ENCODE measurements at regions not wholly inside any gene's neighbourhood (a gene's known extent, or its start where the extent isn't known, plus 50 kb on each side); places are given as distances from the start of the nearest gene placed in this dataset.

GRCh38 chr9:126230692-126231091, 95.9 kb upstream of the MVB12B start:
- Histone ChIP-seq H3K4me3 (ENCODE audit: extremely low read depth in 1 of 4, insufficient read depth in 2 of 4, low read depth in 3 of 4, low read length in 4 of 4) (no peak overlapping the region), H4K5ac (ENCODE audit: insufficient read length, low read depth, low read length) (no peak overlapping the region), H3K79me1 (ENCODE audit: low read depth, low read length) (no peaks in the 10 kb centered on the region), H3K23me2 (ENCODE audit: low read depth, low read length) (no peaks in the 10 kb centered on the region), H2BK12ac (ENCODE audit: low read depth, low read length) (no peak overlapping the region), H3K18ac (ENCODE audit: extremely low read depth, low read length) (no peak overlapping the region), H4K20me1 (replicated peaks in 1 of 2; ENCODE audit: control insufficient read depth in 1 of 2, insufficient read depth in 2 of 2, low read length in 2 of 2) (no peaks in the 10 kb centered on the region), H2BK120ac (replicated peaks; ENCODE audit: low read depth, low read length) (no peak overlapping the region), H2BK20ac (ENCODE audit: low read length) (no peak overlapping the region), H2AK5ac (ENCODE audit: low read depth, low read length) (no peak overlapping the region), H2BK15ac (ENCODE audit: low read length) (no peak overlapping the region), H4K91ac (replicated peaks; ENCODE audit: insufficient read length, low read length) (no peak overlapping the region), H2AFZ (ENCODE audit: low read length) (no peak overlapping the region), H3K9ac (replicated peaks in 1 of 4; ENCODE audit: extremely low read depth in 1 of 4, low read depth in 3 of 4, low read length in 3 of 4) (no peak overlapping the region), H3K14ac (ENCODE audit: insufficient read length) (no peak overlapping the region), H3K79me2 (ENCODE audit: control insufficient read depth in 1 of 2, insufficient read depth in 2 of 2, low read length in 2 of 2) (no peaks in the 10 kb centered on the region), H2BK5ac (ENCODE audit: low read depth, low read length) (no peak overlapping the region), H3K27ac (ENCODE audit: low read depth, low read length) (no peak overlapping the region), H3K4me1 (replicated peaks in 1 of 4; ENCODE audit: control insufficient read depth in 3 of 4, insufficient read depth in 4 of 4, low read length in 3 of 4) (peaks cover 0 to 3% (median 0%) of the 10 kb centered on the region in 4 experiments; a peak in 1 of 7 replicates), H3K4me2 (ENCODE audit: insufficient read depth in 1 of 2, low read depth in 2 of 2, low read length in 2 of 2) (no peak overlapping the region), H4K8ac (ENCODE audit: extremely low read depth, insufficient read depth, low read length) (no peak overlapping the region), H3K56ac (replicated peaks; ENCODE audit: insufficient read length, low read depth, low read length) (no peak overlapping the region), H3K4ac (replicated peaks; ENCODE audit: insufficient read length, low read depth, low read length) (no peak overlapping the region), H3K36me3 (ENCODE audit: control insufficient read depth in 2 of 4, insufficient read depth in 4 of 4, low read length in 3 of 4) (no peaks in the 10 kb centered on the region), H3K27me3 (replicated peaks in 1 of 4; ENCODE audit: control insufficient read depth in 3 of 4, extremely low read depth in 1 of 4, insufficient read depth in 3 of 4, low read length in 3 of 4) (peaks cover 0 to 8% (median 0%) of the 10 kb centered on the region in 4 experiments; a peak in 1 of 7 replicates), H3K23ac (ENCODE audit: insufficient read length) (no peak overlapping the region), H3K9me3 (ENCODE audit: insufficient read depth in 2 of 2, low read depth in 1 of 2, low read length in 1 of 2) (no peaks in the 10 kb centered on the region)
- POLR2A ChIA-PET (ENCODE audit: partially characterized antibody), result no interaction called here
- CTCF ChIA-PET (ENCODE audit: partially characterized antibody), result interaction anchor here (1.0 to 1.8 kb wide), 6 partner anchors 9 to 810 kb away, joined by 3 to 8 read pairs (median 4); no protein-coding TSS in a partner anchor
- FAIRE-seq, result no peak
- 93% methylated on average over 11 of the region's 11 CpGs; no CpG with 5 or more reads in 1 of the 2 experiments for WGBS, 2 experiments (ENCODE audit: extremely low coverage in 1 of 2, insufficient coverage in 1 of 2, insufficient read length in 1 of 2, insufficient replicate concordance in 2 of 2, low coverage in 1 of 2, low lambda C conversion rate in 2 of 2, missing lambda C conversion rate in 1 of 2)
- no peak for DNase-seq (ENCODE audit: low read depth in 1 of 2, low spot score in 2 of 2)
- TF ChIP-seq CBX5 (IDR thresholded peaks at IDR 0.05; ENCODE audit: low read depth, low read length), result no peak
- no peak for TF ChIP-seq GTF2F1 (IDR thresholded peaks at IDR 0.05; ENCODE audit: borderline replicate concordance, low read depth, low read length)
- TF ChIP-seq NANOG (IDR thresholded peaks at IDR 0.05; ENCODE audit: insufficient read depth, low read depth, low read length, poor library complexity, severe bottlenecking), result no peak
- no peak for TF ChIP-seq KDM5A (IDR thresholded peaks at IDR 0.05; ENCODE audit: low read length)
- no peak for TF ChIP-seq BCL11A (IDR thresholded peaks at IDR 0.05; ENCODE audit: low read depth in 2 of 2, low read length in 2 of 2)
- TF ChIP-seq JUND (IDR thresholded peaks at IDR 0.05; ENCODE audit: low read length), result no peak
